HEK293 (cell line): ENCODE measurements at regions not wholly inside any gene's neighbourhood (a gene's known extent, or its start where the extent isn't known, plus 50 kb on each side); places are given as distances from the start of the nearest gene placed in this dataset.

ENCODE experiments used
- CTCF ChIA-PET: fragments of 350-600 bp; formaldehyde crosslinking; extraction: SDS; loops from one replicate; lab custom pipeline; 2021; ENCODE audit warnings: antibody characterized with exemption; lab: Yijun Ruan, JAX
- POLR2A ChIA-PET: fragments of 300-600 bp; formaldehyde crosslinking; extraction: SDS; loops from one replicate; lab custom pipeline; 2020; ENCODE audit warnings: antibody characterized with exemption, inconsistent platforms; lab: Yijun Ruan, JAX
- H3K27ac ChIP-seq: fragments of 200-500 bp; sonication (Bioruptor generic); 2 replicates; pipeline ENCODE4 v1.5.1; 2014; ENCODE audit warnings: low read depth, low read length, control low read depth, inconsistent platforms; ENCODE audit errors: extremely low read depth
- H3K36me3 ChIP-seq, 2 experiments: fragments of 200-500 bp in 1 of 2; sonication (Bioruptor generic) in 1 of 2; 1 replicate in 1 of 2; 2 replicates in 1 of 2; pipeline ENCODE4 v1.5.1; 2014 to 2017; ENCODE audit warnings: inconsistent platforms in 2 of 2, low read length in 2 of 2; ENCODE audit not compliant: control insufficient read depth in 2 of 2, insufficient read depth in 1 of 2
- H3K4me1 ChIP-seq: fragments of 200-500 bp; sonication (Bioruptor generic); 2 replicates; pipeline ENCODE4 v1.5.1; 2014; ENCODE audit warnings: mild to moderate bottlenecking, low read length, inconsistent platforms; ENCODE audit not compliant: control insufficient read depth, insufficient read depth
- H3K4me3 ChIP-seq: 2 replicates; pipeline ENCODE4 v1.5.1; 2011; ENCODE audit warnings: low read depth, mild to moderate bottlenecking, control low read depth, low read length, moderate library complexity
- H3K9me3 ChIP-seq: fragments of 200-500 bp; sonication (Bioruptor generic); 2 replicates; pipeline ENCODE4 v1.5.1; 2014; ENCODE audit warnings: low read depth, low read length, inconsistent platforms; ENCODE audit not compliant: control insufficient read depth, insufficient read depth
- KLF17 ChIP-seq: fragments of 450-650 bp; formaldehyde crosslinking; IDR thresholded peaks from 2 replicates; pipeline ENCODE4 v1.5.1; 2016; ENCODE audit warnings: missing biosample characterization, missing genetic modification characterization
- REST ChIP-seq: fragments of 450-650 bp; formaldehyde crosslinking; IDR thresholded peaks from 2 replicates; pipeline ENCODE4 v1.5.1; 2016; ENCODE audit warnings: missing biosample characterization, missing genetic modification characterization
- TCF7L2 ChIP-seq: IDR thresholded peaks from 2 replicates; pipeline ENCODE4 v1.6.1; 2011; ENCODE audit warnings: low read depth, mild to moderate bottlenecking, inconsistent platforms, low read length, moderate library complexity, borderline replicate concordance
- ZBTB26 ChIP-seq: fragments of 450-650 bp; formaldehyde crosslinking; optimal IDR thresholded peaks from 2 replicates; pipeline ENCODE3; 2016; ENCODE audit warnings: missing biosample characterization, mild to moderate bottlenecking, missing genetic modification characterization
- ZBTB48 ChIP-seq: fragments of 450-650 bp; formaldehyde crosslinking; IDR thresholded peaks from 2 replicates; pipeline ENCODE4 v1.5.1; 2016; ENCODE audit warnings: missing biosample characterization, missing genetic modification characterization
- ZNF175 ChIP-seq: fragments of 450-650 bp; formaldehyde crosslinking; IDR thresholded peaks from 2 replicates; pipeline ENCODE4 v1.5.1; 2016; ENCODE audit warnings: missing biosample characterization, missing genetic modification characterization
- ZNF18 ChIP-seq: fragments of 450-650 bp; formaldehyde crosslinking; IDR thresholded peaks from 2 replicates; pipeline ENCODE4 v1.5.1; 2016; ENCODE audit warnings: missing biosample characterization, missing genetic modification characterization
- ZNF24 ChIP-seq: fragments of 450-650 bp; formaldehyde crosslinking; IDR thresholded peaks from 2 replicates; pipeline ENCODE4 v1.5.1; 2016; ENCODE audit warnings: missing biosample characterization, missing genetic modification characterization
- ZNF274 ChIP-seq, 2 experiments: fragments of 200-500 bp in 1 of 2; fragments of 450-650 bp in 1 of 2; sonication (Bioruptor generic) in 1 of 2; formaldehyde crosslinking in 1 of 2; IDR thresholded peaks; 2 replicates each; pipeline versions ENCODE4 v1.5.1 to v1.6.1; 2014 to 2016; ENCODE audit warnings: borderline replicate concordance in 1 of 2, inconsistent platforms in 1 of 2, low read length in 1 of 2, missing biosample characterization in 1 of 2, missing genetic modification characterization in 1 of 2
- ZNF335 ChIP-seq: fragments of 450-650 bp; formaldehyde crosslinking; conservative IDR thresholded peaks from 2 replicates; pipeline ENCODE4 v1.5.1; 2016; ENCODE audit warnings: missing biosample characterization, missing genetic modification characterization
- ZNF354C ChIP-seq: fragments of 450-650 bp; formaldehyde crosslinking; IDR thresholded peaks from 2 replicates; pipeline ENCODE4 v1.5.1; 2016; ENCODE audit warnings: missing biosample characterization, missing genetic modification characterization, low read depth, borderline replicate concordance
- ZNF549 ChIP-seq: fragments of 450-650 bp; IDR thresholded peaks from 2 replicates; pipeline ENCODE4 v1.5.1; 2018; ENCODE audit warnings: missing biosample characterization, missing genetic modification characterization, mild to moderate bottlenecking, inconsistent platforms, moderate library complexity
- ZNF777 ChIP-seq: fragments of 450-650 bp; formaldehyde crosslinking; IDR thresholded peaks from 2 replicates; pipeline ENCODE4 v1.5.1; 2017; ENCODE audit warnings: missing biosample characterization, missing genetic modification characterization, borderline replicate concordance
- TF ChIP-seq, protein P1 (sequence below): fragments of 450-650 bp; formaldehyde crosslinking; IDR thresholded peaks from 2 replicates; pipeline ENCODE4 v1.5.1; 2016; ENCODE audit warnings: missing biosample characterization, missing genetic modification characterization
- TF ChIP-seq, protein P2 (sequence below): fragments of 450-650 bp; formaldehyde crosslinking; IDR thresholded peaks from 2 replicates; pipeline ENCODE4 v1.5.1; 2017; ENCODE audit warnings: missing biosample characterization, missing genetic modification characterization
- TF ChIP-seq, protein P3 (sequence below): fragments of 450-650 bp; formaldehyde crosslinking; IDR thresholded peaks from 2 replicates; pipeline ENCODE4 v1.5.1; 2016; ENCODE audit warnings: missing biosample characterization, missing genetic modification characterization

- no peak overlapping the region for H3K4me3 ChIP-seq
- no peak overlapping the region for H3K27ac ChIP-seq
- CTCF ChIA-PET, result interaction anchor here (0.6 kb wide), 1 partner anchor 40 kb away, joined by 3 read pairs; no protein-coding TSS in a partner anchor
- POLR2A ChIA-PET, result no interaction called here
- no peaks in the 10 kb centered on the region for H3K9me3 ChIP-seq
- no peaks in the 10 kb centered on the region for H3K36me3 ChIP-seq
- H3K4me1 ChIP-seq, result no peaks in the 10 kb centered on the region
- no peak for TF ChIP-seq ZNF24 (tag by site-specific recombination)
- TF ChIP-seq ZBTB48, result no peak
- TF ChIP-seq ZNF274 (IDR thresholded peaks at IDR 0.05; ENCODE audit: low read length), result no peak
- TF ChIP-seq ZNF274 (tag by site-specific recombination; IDR thresholded peaks at IDR 0.05; ENCODE audit: borderline replicate concordance), result no peak
- TF ChIP-seq, protein P1, sequence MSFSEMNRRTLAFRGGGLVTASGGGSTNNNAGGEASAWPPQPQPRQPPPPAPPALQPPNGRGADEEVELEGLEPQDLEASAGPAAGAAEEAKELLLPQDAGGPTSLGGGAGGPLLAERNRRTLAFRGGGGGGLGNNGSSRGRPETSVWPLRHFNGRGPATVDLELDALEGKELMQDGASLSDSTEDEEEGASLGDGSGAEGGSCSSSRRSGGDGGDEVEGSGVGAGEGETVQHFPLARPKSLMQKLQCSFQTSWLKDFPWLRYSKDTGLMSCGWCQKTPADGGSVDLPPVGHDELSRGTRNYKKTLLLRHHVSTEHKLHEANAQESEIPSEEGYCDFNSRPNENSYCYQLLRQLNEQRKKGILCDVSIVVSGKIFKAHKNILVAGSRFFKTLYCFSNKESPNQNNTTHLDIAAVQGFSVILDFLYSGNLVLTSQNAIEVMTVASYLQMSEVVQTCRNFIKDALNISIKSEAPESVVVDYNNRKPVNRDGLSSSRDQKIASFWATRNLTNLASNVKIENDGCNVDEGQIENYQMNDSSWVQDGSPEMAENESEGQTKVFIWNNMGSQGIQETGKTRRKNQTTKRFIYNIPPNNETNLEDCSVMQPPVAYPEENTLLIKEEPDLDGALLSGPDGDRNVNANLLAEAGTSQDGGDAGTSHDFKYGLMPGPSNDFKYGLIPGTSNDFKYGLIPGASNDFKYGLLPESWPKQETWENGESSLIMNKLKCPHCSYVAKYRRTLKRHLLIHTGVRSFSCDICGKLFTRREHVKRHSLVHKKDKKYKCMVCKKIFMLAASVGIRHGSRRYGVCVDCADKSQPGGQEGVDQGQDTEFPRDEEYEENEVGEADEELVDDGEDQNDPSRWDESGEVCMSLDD (tag by site-specific recombination), result no peak
- TF ChIP-seq, protein P2, sequence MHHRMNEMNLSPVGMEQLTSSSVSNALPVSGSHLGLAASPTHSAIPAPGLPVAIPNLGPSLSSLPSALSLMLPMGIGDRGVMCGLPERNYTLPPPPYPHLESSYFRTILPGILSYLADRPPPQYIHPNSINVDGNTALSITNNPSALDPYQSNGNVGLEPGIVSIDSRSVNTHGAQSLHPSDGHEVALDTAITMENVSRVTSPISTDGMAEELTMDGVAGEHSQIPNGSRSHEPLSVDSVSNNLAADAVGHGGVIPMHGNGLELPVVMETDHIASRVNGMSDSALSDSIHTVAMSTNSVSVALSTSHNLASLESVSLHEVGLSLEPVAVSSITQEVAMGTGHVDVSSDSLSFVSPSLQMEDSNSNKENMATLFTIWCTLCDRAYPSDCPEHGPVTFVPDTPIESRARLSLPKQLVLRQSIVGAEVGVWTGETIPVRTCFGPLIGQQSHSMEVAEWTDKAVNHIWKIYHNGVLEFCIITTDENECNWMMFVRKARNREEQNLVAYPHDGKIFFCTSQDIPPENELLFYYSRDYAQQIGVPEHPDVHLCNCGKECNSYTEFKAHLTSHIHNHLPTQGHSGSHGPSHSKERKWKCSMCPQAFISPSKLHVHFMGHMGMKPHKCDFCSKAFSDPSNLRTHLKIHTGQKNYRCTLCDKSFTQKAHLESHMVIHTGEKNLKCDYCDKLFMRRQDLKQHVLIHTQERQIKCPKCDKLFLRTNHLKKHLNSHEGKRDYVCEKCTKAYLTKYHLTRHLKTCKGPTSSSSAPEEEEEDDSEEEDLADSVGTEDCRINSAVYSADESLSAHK (tag by site-specific recombination), result no peak
- no peak for TF ChIP-seq KLF17 (tag by site-specific recombination)
- no peak for TF ChIP-seq ZNF549
- TF ChIP-seq ZBTB26 (tag by site-specific recombination), result no peak
- TF ChIP-seq ZNF777, result no peak
- no peak for TF ChIP-seq TCF7L2
- no peak for TF ChIP-seq ZNF18 (tag by site-specific recombination)
- TF ChIP-seq REST, result no peak
- TF ChIP-seq ZNF354C (tag by site-specific recombination), result no peak
- no peak for TF ChIP-seq ZNF335 (tag by site-specific recombination)
- TF ChIP-seq, protein P3, sequence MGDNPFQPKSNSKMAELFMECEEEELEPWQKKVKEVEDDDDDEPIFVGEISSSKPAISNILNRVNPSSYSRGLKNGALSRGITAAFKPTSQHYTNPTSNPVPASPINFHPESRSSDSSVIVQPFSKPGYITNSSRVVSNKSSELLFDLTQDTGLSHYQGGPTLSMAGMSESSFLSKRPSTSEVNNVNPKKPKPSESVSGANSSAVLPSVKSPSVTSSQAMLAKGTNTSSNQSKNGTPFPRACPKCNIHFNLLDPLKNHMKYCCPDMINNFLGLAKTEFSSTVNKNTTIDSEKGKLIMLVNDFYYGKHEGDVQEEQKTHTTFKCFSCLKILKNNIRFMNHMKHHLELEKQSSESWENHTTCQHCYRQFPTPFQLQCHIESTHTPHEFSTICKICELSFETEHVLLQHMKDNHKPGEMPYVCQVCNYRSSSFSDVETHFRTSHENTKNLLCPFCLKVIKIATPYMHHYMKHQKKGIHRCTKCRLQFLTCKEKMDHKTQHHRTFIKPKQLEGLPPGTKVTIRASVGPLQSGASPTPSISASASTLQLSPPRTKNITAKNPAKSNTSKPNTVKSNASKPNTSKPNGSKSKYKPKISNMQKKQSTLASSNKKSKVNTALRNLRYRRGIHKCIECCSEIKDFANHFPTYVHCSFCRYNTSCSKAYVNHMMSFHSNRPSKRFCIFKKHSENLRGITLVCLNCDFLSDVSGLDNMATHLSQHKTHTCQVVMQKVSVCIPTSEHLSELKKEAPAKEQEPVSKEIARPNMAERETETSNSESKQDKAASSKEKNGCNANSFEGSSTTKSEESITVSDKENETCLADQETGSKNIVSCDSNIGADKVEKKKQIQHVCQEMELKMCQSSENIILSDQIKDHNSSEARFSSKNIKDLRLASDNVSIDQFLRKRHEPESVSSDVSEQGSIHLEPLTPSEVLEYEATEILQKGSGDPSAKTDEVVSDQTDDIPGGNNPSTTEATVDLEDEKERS, result no peak
- TF ChIP-seq ZNF175 (tag by site-specific recombination), result no peak
These were observed 50.2 kb upstream of the FGF3 start for GRCh38 chr11:69869311-69869939.
